Activated CD4-positive, alpha-beta T cell treated with anti-CD3 and anti-CD28 coated beads for 4 hours (primary cell): ENCODE measurements at regions not wholly inside any gene's neighbourhood (a gene's known extent, or its start where the extent isn't known, plus 50 kb on each side); places are given as distances from the start of the nearest gene placed in this dataset.
"Not testable (repeated sequence)": the region's sequence is repeated elsewhere in the genome, so short reads cannot be mapped to it uniquely, and the experiment has no call there.

ENCODE experiments used
- DNase-seq, 2 donors: peaks; one replicate each; pipeline ENCODE4 v3.0.0-alpha.2; 2020

DNA sequence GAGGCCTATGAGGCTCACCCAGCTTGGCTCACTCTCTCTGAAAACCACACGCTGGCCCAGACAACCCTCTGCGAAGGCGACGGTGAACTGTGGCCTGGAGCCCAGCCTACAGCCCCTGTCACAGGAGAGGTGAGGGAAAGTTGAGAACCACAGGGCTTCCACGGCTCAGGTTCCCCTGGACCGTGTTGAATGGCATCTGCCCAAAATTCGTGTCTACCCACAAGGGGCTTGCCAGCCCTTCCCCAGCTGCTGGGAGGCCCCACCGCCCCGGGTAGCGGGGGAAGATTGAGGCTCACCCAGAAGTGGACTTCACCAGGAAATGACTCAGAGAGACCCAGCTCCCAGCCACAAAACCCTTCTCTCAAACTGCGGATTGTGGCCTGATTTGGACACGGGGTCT lies 197.1 kb downstream of the CTTN start:
- DNase-seq, result no peak

DNA sequence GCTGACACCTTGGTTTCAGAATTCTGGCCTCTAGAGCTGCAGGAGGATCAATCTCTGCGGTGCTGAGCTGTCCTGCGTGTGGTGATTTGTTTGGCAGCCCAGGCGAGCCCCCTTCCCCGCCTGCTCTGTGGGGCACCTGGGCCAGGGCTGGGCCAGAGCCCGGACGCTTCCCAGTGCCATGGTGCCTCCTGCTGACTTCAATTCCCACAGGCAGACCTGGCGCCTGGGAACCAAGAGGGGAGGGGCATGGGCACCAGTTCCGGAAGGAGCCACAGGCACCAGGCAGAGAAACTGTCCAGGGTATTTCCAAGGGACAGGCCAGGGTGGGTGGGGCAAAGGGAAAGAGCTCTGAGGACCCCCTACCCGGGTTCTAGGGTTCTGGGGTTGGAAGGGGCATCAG lies 197.8 kb downstream of the CTTN start:
- DNase-seq, result no peak

DNA sequence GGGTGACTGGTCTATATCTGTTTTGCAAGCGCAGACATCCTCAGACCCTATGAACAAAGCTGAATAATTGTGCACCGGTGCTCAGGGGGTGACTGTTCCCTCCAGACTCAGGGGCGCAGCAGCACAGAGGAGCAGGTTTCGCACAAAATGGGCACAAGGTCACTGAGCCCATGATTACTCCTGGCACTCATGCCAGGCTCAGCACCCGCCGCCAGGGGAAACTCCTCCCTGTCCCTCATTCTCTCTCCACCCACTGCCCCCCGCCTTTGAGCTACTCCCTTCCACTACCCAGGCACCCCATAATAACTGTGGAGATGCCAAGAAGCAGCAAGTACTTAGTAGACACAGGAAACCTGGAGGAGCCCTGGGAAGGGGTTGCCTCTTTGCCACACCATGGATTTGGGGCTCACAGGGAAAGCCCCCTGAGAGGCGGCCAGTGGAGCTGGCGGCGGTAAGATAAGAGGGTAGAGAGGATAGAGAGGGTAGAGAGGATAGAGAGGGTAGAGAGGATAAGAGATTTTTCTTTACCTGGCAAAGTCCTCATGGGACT lies 198.8 kb downstream of the CTTN start:
- DNase-seq, result no peak

DNA sequence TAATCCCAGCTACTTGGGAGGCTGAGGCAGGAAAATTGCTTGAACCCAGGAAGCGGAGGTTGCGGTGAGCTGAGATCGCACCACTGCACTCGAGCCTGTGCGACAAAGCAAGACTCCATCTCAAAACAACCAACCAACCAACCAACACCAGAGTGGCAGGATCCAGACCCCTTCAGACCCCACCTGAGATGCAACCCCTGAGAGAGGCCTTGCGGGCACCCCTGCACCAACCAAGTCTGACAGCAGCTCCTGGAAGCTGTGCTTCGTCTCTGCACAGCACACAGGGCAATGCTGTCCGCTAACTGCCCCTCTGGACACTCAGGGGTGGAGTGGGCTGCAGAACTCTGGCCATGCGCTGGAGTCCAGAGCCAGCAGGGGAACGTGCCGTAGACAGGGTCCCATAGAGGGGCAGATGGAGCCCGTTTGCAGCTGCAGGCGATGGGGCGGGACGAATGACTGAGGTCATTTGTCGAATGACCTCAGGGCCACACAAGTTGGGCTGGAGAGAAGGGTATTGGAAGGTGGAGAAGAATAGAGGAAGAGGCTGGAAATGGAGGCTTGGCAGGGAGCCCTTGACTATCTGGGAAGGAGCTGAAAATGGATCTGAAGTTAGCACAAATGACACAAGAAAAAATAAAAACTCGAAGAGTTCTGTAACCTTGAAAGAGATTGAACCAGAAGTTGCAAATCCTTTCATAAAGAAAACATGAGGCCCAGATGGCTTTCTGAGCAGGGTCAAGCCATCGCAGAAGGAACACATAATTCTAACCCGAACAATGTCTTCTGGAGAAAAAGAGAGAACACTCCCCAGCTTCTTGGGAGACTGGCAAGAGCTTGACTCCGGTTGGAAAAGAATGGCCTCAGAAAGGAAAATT lies 199.7 kb downstream of the CTTN start:
- DNase-seq, result no peak

DNA sequence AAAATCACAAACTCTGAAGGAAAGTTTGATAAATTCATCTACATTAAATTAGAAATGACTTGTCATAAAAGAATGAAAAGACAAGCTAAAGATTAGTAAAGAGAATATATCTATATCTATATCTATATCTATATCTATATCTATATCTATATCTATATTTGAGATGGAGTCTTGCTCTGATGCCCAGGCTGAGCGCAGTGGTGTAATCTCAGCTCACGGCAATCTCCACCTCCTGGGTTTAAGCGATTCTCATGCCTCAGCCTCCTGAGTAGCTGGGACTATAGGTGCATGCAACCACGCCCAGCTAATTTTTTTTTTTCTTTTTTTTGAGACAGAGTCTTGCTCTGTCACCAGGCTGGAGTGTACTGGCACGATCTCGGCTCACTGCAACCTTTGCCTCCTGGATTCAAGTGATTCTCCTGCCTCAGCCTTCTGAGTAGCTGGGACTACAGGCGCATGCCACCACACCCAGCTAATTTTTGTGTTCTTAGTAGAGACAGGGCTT lies 202.6 kb downstream of the CTTN start:
- not testable (repeated sequence) for DNase-seq

DNA sequence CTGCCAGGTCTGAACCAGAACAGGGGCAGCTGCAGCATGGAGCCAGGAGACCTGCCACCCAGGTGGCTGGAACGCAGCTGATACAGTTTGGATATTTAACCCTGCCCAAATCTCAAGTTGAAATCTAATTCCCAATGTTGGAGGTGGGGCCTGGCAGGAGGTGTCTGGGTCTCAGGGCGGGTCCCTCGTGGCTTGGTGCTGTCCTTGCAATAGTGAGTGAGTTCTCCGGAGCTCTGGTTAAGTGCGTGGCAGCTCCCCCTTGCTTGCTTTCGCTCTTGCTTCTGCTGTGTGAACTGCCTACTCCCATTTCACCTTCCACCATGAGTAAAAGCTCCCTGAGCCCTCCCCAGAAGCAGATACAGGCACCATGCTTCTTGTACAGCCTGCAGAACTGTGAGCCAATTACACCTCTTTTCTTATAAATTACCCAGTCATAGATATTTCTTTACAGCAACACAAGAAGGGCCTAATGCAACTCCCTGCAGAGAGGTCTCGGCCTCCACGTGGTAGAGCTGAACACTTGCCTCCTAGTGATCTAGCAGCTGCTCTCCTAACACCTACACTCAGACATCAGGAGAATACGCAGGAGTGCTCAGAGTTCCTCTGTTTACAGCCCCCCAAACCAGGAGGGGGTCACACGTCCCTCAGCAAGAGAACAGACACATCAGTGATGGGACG lies 203.7 kb downstream of the CTTN start:
- no peak for DNase-seq

DNA sequence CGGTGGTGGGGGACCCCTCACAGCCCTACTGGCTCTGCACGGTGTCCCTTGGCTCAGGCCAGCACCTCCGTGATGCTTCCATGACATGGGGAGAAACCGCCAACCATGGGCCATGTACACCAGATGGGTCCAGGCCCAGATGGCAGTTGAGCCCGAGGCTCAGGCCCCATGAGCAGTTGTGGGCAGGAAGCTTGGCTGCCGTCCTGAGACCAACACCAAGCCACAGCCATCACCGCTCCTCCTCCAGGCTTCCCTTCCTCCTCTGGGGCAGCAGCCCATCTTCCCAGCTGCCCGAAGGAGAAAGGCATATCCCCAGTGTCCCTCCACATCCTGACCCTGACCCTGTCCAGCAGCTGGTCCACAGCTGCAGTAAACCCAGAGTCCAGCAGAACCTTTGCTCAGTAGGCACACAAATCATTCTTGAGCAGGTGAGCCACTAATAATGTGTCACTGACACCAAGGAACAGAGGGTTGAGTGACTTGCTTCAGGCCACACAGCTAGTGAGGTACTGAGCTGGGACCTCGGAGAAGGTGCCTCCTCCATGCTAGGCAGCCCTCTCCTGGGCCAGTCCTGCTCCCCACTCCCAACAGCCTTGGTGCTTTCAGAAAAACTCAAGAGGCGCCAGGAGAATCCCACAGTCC lies 204.9 kb downstream of the CTTN start:
- no peak for DNase-seq

DNA sequence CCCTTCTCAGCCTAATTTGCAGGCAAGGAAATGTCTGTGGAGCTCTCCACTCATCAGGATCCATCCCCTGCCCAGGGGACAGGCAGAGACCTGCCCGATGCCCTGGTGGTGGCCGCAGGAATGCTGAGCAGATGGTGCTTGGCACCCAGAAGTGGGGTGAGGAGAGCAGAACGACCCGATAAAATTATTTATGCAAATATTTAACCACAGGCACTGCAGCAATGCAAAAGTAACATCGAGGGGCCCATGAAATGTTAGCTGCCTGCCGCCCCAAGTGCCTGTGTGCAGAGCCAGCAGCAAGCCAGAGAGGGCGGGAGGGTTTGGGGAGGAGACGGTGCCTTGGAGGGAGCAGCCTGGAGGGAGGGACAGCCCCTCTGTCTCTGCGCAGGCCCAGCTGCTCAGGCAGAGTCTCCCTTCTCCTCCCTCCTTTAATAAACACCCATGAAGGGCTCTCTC lies 205.5 kb downstream of the CTTN start:
- DNase-seq, result no peak

DNA sequence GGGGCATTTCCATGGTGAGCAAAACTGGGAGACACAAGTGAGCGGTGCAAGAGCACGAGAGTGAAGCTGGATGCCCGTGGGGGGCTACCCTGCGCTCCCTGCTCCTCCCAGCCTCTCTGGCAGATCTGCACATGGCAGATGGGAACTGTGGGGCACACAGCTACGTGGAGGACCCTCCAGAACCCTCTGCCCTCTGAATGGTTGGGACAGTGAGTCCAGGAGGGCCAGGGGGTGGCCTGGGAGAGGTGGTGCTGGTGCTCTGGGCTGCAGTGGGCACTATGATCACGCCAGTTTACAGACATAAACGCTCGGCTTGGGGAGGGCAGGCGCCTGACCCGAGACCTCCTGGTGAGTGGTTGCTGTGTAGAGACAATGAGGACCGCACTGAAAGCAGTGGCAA lies 205.9 kb downstream of the CTTN start:
- no peak for DNase-seq

DNA sequence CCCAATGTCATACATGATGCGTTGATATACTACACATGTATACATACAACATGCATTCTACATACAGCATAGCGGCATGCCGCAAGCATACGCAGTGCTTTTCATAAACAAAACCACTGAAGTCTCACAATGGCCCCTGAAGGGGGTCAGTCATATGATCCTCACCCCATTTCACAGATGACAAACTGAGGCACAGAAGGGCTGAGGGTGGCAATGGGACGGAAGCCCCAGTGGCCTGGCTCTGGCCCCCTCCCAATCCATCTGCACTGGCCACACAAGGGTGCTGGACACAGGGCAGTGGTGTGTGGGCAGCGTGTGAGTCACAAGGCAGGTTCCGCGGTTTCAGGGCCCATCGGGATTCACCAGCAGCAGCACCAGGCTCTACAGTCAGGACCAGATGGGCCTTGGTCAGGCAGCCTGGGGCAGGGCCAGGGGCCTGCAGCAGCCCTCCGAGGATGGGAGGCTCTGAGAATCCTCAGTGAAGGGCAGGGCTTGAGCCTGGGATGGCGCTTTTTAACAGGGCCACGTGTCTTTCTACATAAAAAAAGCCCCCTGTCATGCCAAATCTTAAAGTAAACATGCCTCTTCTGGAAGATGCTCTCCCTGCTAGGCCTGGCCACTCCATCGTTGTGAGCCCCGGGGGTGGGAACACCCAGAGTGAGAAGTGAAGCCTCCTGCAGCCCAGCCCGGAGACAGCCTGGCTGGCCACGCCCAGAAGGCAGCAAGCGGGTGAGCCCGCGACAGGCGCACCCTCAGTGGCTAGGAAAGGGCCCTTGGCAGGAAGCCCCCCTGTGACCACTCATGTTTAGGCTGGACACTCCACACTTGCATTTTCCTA lies 206.5 kb downstream of the CTTN start:
- DNase-seq, result no peak

DNA sequence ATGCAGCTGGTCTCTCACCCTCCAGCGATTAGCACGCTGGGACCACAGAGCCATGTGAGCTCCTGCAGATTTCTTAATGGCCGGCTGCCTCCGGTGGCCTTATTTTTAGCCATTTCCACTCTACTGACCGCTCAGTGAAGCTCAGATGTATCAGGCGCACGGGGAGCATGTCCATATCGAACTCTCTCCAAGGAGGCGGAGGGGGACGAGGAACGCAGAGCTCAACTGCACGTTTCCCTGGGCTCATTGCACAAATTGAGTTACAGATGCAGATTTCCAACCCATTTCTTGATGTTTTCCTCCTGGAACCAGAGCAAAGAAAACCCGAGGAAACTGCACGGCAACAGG lies 207.1 kb downstream of the CTTN start:
- no peak for DNase-seq

DNA sequence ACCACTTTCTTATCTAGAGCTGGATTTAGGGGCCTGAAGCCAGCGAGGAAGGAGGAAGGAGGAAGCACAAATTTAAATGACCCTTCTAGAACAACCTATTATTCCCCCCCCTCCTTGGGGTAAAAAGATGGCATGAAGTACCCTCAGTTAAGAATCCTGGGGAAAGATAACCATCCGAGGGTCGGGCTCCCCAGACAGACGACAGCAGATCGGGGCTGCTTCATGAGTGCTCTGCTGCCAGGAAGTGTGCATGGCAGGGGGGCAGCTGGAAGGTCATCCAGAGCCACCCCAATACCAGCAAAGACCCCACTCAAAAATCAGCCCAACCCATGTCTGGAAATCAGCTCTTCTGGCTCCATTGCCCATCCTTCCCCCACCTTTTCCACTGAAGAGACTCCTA lies 207.5 kb downstream of the CTTN start:
- DNase-seq, result no peak

DNA sequence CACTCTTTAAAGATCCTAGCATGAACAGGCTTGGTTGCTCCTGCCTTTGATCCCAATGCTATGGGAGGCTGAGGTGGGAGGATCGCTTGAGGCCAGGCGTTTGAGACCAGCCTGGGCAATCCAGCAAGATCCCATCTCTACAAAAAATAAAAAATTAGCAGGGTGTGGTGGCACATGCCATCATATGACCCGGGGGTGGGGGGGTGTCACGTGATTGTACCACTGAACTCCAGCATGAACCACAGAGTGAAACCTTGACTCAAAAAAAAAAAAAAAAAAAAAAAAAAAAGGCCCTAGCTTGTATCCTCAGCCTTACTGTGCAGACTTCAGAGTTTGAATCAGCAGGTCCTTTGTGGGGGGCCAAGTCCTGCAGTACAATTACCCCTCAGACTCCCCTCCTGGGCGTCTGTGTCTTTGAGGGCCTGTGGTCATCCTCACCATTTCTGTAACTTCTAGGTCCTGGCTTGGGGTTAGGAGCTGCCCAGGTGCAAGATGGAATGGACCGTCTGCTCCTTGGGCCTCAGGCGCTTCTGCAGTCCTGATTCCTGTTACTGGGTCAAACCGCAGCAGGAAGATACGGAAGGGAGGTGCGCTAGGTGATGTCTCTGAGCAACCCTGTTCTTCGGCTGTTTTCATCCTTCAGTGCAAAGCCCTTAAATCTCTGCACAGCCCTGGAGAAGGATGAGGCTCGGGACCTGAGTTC lies 208.1 kb downstream of the CTTN start:
- no peak for DNase-seq

DNA sequence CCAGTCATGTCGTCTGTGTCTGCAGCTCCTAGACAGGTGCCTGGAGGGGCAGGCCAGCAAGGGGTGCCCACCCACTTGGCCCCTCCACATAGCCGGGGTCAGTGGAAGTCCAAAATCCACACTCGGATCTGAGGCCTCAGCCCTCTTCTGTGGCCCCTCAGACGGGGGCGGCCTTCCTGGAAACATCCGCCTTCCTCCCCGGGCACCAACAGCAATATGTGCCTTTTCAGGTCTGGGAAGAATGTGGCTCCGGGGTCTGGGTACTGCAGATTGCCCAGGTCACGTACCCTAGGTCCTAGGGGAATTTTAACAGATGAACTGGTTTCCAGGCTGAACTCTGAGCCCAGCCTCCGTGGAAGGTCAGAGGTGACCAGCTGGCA lies 208.6 kb downstream of the CTTN start:
- no peak for DNase-seq

DNA sequence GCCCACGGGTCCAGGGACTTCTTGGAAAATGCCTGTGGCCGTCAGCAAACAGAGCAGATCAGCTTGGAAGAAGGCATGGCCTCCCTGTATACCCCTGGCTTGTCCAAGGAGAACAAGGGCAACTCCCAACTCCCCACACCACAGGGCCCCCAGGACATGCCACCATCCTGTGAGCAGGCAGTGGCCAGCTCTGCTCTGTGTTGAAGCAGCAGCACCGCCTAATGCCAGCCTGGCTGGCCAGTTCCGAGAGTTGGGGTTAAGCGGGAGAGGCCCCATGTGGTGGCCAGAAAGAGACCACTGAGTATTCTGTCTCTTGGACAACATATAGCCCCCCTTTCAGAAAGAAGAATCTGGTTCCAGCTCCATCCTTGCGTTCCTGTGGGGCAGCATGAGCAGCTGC lies 209.2 kb downstream of the CTTN start:
- no peak for DNase-seq

DNA sequence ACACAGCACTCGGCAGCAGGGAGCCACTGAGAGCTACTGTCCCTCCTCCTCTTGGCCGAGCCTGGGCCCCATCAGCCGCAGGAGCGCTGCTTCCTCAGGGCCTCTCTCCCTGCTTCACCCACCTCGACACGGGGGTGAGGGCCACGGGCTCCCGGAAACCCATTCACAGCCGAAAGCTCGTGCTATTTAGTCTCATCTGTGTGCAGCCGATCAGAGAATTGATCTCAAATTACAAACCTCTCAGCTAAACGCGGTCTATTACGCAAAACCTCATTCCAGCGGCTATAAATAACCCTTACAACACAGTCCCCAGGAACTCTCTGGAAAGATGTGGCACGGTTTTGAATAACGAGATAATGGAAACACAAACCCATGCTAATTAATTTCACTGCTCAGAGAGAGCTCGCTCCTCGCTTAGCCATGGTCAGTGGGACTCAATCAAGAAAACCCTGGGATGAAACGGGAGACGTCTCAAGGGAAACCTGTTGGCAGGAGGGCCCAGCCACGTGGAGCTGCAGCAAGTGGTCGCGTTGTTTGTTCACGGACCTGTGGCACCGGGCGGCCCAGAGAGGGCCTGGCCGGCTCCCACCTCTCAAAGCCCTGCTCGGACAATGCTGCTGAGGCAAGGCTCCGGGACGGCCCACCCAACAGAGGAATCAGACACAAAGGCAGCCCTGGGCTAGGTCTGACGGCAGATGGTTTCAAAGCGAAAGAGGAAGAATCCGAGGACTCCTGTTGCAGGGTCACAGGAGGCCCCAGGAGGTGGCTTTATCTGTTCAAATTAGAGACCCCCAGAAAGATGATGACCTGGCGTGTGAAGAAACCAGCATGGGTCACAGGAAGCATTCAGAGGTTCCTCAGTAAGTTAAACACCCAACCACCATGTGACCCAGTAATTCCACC lies 210.5 kb downstream of the CTTN start:
- DNase-seq, result no peak

DNA sequence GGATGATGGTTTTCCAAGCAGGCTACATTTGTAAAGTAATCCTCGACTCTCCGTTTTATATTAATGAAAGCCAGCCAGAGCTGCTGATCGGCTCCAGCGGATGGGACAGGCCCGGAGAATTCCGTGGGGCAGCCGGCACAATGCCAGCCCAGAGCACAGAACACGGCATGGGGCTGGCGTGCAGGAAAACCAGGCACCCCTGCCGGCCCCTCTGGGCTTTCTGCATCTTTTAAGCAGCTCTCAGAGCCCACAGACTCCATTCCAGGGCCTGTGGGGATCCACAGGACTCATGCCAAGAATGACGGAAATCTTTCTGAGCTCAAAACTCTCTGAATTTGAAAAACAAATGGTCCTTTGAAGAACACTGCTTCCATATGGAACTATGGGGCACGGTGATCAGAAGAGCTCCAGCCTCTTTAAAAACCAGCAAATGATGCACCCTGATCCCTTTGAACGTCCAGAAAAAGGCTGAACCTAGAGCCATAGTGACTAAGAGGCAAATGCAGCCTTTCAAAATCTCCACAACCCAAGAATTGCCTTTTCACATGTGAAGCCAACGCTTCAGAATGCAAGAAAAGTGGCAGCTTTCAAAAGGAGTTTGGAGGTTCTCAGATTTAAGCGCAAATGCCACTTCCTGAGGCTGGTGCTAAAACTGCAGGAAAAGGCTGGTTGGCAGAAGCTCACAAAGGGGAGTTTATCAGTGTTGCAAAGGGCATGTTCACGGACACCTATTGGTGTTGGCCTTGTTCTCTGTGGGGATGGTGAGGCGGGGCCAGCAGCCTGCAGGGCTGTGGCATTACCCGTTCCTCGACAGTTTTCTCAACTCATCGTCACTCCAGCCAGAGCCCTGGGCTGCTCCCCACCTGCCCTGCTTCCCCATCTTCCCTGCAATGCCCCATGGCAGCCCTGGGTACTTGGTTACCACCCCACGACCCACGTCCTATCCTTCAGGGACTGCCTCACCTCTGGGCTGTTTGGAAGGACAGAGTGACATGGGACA lies 212.5 kb downstream of the CTTN start:
- no peak for DNase-seq

DNA sequence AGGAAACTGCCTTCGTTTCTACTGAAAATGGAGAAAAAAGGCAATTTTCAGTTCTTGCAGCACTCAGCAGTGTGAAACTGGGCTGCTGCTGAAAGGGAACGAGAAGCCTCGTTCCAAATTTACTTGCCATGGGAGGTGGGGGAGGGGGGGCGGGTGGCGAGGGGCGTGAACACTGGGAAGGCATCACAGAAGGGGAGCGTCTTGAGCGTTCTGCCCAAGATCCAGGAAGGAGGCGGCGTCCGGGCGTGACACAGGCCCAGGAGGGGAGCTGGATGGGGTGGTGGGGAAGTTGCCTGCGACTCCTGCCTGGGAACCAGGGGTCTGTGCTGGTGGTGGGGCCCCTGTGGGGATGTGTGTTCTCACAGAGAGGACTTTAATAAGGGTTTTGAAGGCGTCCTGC lies 213.5 kb downstream of the CTTN start:
- DNase-seq, result no peak

DNA sequence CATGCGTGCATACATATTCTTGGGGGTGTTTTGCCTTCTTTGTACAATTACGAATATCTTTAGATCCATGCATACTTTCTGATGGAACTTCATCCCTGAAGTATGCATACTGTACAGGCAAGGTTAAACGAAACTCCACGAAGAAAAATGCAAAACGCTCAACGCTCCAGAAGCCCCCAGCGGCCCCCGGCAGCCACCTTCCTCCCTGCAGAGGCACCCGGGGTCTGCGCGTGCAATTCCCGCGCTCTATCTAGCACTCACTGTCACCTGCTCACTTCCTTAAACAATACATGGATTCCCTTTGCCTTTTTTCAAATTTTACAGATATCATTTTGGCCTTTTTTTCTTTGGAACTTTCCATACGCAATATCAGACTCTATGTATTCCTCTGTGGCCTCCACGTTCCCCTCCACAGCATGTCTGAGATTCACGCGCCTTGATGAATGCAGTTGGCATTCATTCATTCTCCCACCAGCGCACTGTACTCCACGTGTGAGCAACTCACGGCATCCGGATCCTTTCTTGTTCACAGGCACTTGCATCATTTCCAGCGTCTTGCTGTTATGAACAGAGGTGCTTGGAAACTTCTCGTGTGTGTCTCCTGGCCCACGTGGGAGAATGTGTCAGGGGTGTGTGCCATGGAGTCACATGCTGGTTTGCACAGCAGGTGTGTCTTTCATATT lies 214.3 kb downstream of the CTTN start:
- no peak for DNase-seq
